BJ (cell line): ENCODE measurements at regions not wholly inside any gene's neighbourhood (a gene's known extent, or its start where the extent isn't known, plus 50 kb on each side); places are given as distances from the start of the nearest gene placed in this dataset.

ENCODE experiments used
- CTCF ChIA-PET: fragments of 350-600 bp; formaldehyde crosslinking; extraction: SDS; loops from one replicate; lab custom pipeline; 2021; ENCODE audit warnings: antibody characterized with exemption, inconsistent platforms; lab: Yijun Ruan, JAX
- POLR2A ChIA-PET: fragments of 300-600 bp; sonication (Branson Sonifier 250); formaldehyde crosslinking; extraction: SDS; loops from one replicate; lab custom pipeline; 2021; ENCODE audit warnings: antibody characterized with exemption; lab: Charles Lee
- DNase-seq: peaks from one replicate; pipeline ENCODE4 v3.0.0-alpha.2; 2011; ENCODE audit warnings: low read depth
- H3K27me3 ChIP-seq: 2 replicates; pipeline ENCODE4 v1.6.0; 2011; ENCODE audit warnings: low read length; ENCODE audit not compliant: control insufficient read depth, insufficient read depth
- H3K36me3 ChIP-seq: 2 replicates; pipeline ENCODE4 v1.5.1; 2011; ENCODE audit warnings: low read length; ENCODE audit not compliant: control insufficient read depth, insufficient read depth
- H3K4me3 ChIP-seq: 2 replicates; pipeline ENCODE4 v1.5.1; 2011; ENCODE audit warnings: low read depth, mild to moderate bottlenecking, control low read depth, low read length
- CTCF ChIP-seq: IDR thresholded peaks from 2 replicates; pipeline ENCODE4 v1.5.1; 2011; ENCODE audit warnings: low read depth, mild to moderate bottlenecking, control low read depth, inconsistent platforms, low read length, moderate library complexity; ENCODE audit not compliant: insufficient read depth

GRCh38 chr4:18513861-18514260, 492.3 kb upstream of the LCORL start:
- Histone ChIP-seq H3K27me3 (no peaks in the 10 kb centered on the region), H3K36me3 (no peaks in the 10 kb centered on the region), H3K4me3 (no peak overlapping the region)
- ChIA-PET CTCF (no interaction called here), POLR2A (no interaction called here)
- no peak for DNase-seq
- no peak for TF ChIP-seq CTCF

GRCh38 chr4:18512718-18513117, 491.2 kb upstream of the LCORL start:
- no peaks in the 10 kb centered on the region for H3K36me3 ChIP-seq
- no peak overlapping the region for H3K4me3 ChIP-seq
- H3K27me3 ChIP-seq = no peaks in the 10 kb centered on the region
- CTCF ChIA-PET = no interaction called here
- POLR2A ChIA-PET = no interaction called here
- DNase-seq = no peak
- TF ChIP-seq CTCF = no peak

- ChIA-PET CTCF (no interaction called here), POLR2A (no interaction called here)
- no peaks in the 10 kb centered on the region for H3K27me3 ChIP-seq
- no peak overlapping the region for H3K4me3 ChIP-seq
- H3K36me3 ChIP-seq = no peaks in the 10 kb centered on the region
- TF ChIP-seq CTCF = no peak
- no peak for DNase-seq
Observed at GRCh38 chr4:18511727-18512126, 490.2 kb upstream of the LCORL start.

GRCh38 chr4:18508786-18509185, 487.2 kb upstream of the LCORL start:
- no peak for TF ChIP-seq CTCF
- Histone ChIP-seq H3K27me3 (no peaks in the 10 kb centered on the region), H3K36me3 (no peaks in the 10 kb centered on the region), H3K4me3 (no peak overlapping the region)
- DNase-seq = no peak
- CTCF ChIA-PET = interaction anchor here (1.2 kb wide), 1 partner anchor 9 kb away, joined by 4 read pairs; no protein-coding TSS in a partner anchor
- POLR2A ChIA-PET = no interaction called here

- no peaks in the 10 kb centered on the region for H3K36me3 ChIP-seq
- no peaks in the 10 kb centered on the region for H3K27me3 ChIP-seq
- no peak for DNase-seq
- TF ChIP-seq CTCF = no peak
- CTCF ChIA-PET = no interaction called here
- no peak overlapping the region for H3K4me3 ChIP-seq
- POLR2A ChIA-PET = no interaction called here
Observed at GRCh38 chr4:18480928-18481327, 459.4 kb upstream of the LCORL start.
